K562 (cell line): ENCODE measurements at regions not wholly inside any gene's neighbourhood (a gene's known extent, or its start where the extent isn't known, plus 50 kb on each side); places are given as distances from the start of the nearest gene placed in this dataset.

Experiments
- ATAC-seq: fragments of 200-7000 bp; cut with Tn5 transposase; 3 replicates; pipeline ENCODE4 v1.9.1; 2020; ENCODE audit warnings: moderate library complexity
- BruUV-seq: library from RNA; stranded (reverse); fragments of 400-500 nt; replicated peaks from 2 replicates; lab custom pipeline; 2021; lab: Mats Ljungman, UMichigan
- CTCF ChIA-PET: fragments of 300-600 bp; formaldehyde crosslinking; extraction: SDS; loops from one replicate; lab custom pipeline; 2021; ENCODE audit warnings: low intra/inter-chr PET ratio; lab: Yijun Ruan, JAX
- POLR2A ChIA-PET: fragments of 300-600, 350-650 bp; sonication (Branson Sonifier 250); formaldehyde crosslinking; extraction: SDS; loops from one replicate; lab custom pipeline; 2021; ENCODE audit warnings: antibody characterized with exemption, inconsistent platforms; lab: Yijun Ruan, JAX
- DNase-seq, 4 experiments: peaks; one replicate each; pipeline versions ENCODE4 v3.0.0 to v3.0.0-alpha.2; 2011 to 2018; ENCODE audit warnings: low spot score in 3 of 4, mixed read lengths in 3 of 4; ENCODE audit errors: extremely low read depth in 1 of 4
- FAIRE-seq: peaks from 2 replicates; lab custom pipeline; 2011; peaks lifted over from hg19 to GRCh38; lab: Jason Lieb, UNC
- H2AFZ ChIP-seq: 2 replicates; pipeline ENCODE4 v1.6.0; 2011; ENCODE audit warnings: low read depth, low read length, control low read depth, inconsistent platforms
- H3K27ac ChIP-seq: fragments of 200-600 bp; 3 replicates; pipeline ENCODE4 v1.8.0; 2011; ENCODE audit warnings: low read depth, mild to moderate bottlenecking, control low read depth, inconsistent platforms, low read length, moderate library complexity, mixed read lengths; ENCODE audit errors: extremely low read depth
- H3K27me3 ChIP-seq, 2 experiments: fragments of 300-600 bp in 1 of 2; 2 replicates in 1 of 2; 3 replicates in 1 of 2; pipeline versions ENCODE4 v1.6.0 to v1.8.0; 2011; ENCODE audit warnings: inconsistent platforms in 2 of 2, low read length in 2 of 2, mild to moderate bottlenecking in 1 of 2, mixed read lengths in 1 of 2, moderate library complexity in 1 of 2; ENCODE audit not compliant: control insufficient read depth in 2 of 2, insufficient read depth in 2 of 2
- H3K36me3 ChIP-seq: fragments of 300-600 bp; 3 replicates; pipeline ENCODE4 v1.8.0; 2011; ENCODE audit warnings: mild to moderate bottlenecking, low read length, inconsistent platforms; ENCODE audit not compliant: control insufficient read depth, insufficient read depth
- H3K4me1 ChIP-seq, 2 experiments: fragments of 200-600 bp in 1 of 2; replicated peaks in 1 of 2; 2 replicates in 1 of 2; 3 replicates in 1 of 2; pipeline versions ENCODE4 v1.5.1 to v1.8.0; 2011; ENCODE audit warnings: inconsistent platforms in 2 of 2, low read length in 2 of 2, mild to moderate bottlenecking in 1 of 2, mixed read lengths in 1 of 2, moderate library complexity in 1 of 2; ENCODE audit not compliant: control insufficient read depth in 2 of 2, insufficient read depth in 2 of 2
- H3K4me2 ChIP-seq: 2 replicates; pipeline ENCODE4 v1.6.1; 2011; ENCODE audit warnings: low read length, control low read depth, inconsistent platforms, mixed read lengths; ENCODE audit not compliant: insufficient read depth
- H3K4me3 ChIP-seq: fragments of 200-600 bp; sonication (generic), shearing (Covaris generic); 2 replicates; pipeline ENCODE4 v1.5.1; 2016; ENCODE audit warnings: control low read depth, inconsistent platforms
- H3K79me2 ChIP-seq: fragments of 200-600 bp; 3 replicates; pipeline ENCODE4 v1.8.0; 2011; ENCODE audit warnings: low read length, inconsistent platforms; ENCODE audit not compliant: control insufficient read depth, insufficient read depth
- H3K9ac ChIP-seq, 2 experiments: 2 replicates each; pipeline versions ENCODE4 v1.6.0 to v1.6.1; 2011; ENCODE audit warnings: low read depth in 2 of 2, low read length in 2 of 2, control low read depth in 1 of 2, inconsistent platforms in 1 of 2, mild to moderate bottlenecking in 1 of 2, mixed read lengths in 1 of 2; ENCODE audit not compliant: insufficient read depth in 1 of 2
- H3K9me1 ChIP-seq: one replicate; pipeline ENCODE4 v1.6.0; 2011; ENCODE audit warnings: inconsistent platforms, mild to moderate bottlenecking, low read length, moderate library complexity; ENCODE audit not compliant: control insufficient read depth, insufficient read depth
- H3K9me3 ChIP-seq: replicated peaks from 2 replicates; pipeline ENCODE4 v1.5.1; 2011; ENCODE audit warnings: low read depth, low read length, inconsistent platforms; ENCODE audit not compliant: control insufficient read depth, insufficient read depth
- H4K20me1 ChIP-seq: replicated peaks from 2 replicates; pipeline ENCODE4 v1.6.1; 2011; ENCODE audit warnings: low read length, inconsistent platforms, mixed read lengths; ENCODE audit not compliant: control insufficient read depth, insufficient read depth
- AFF1 ChIP-seq, 2 experiments: fragments of 450-650 bp; IDR thresholded peaks; 2 replicates each; pipeline ENCODE4 v1.6.1; 2018; ENCODE audit warnings: mild to moderate bottlenecking in 2 of 2, low read depth in 1 of 2; ENCODE audit not compliant: partially characterized antibody in 2 of 2
- MGA ChIP-seq: fragments of 450-650 bp; IDR thresholded peaks from 2 replicates; pipeline ENCODE4 v1.6.1; 2016; ENCODE audit warnings: mild to moderate bottlenecking, moderate library complexity
- MTA2 ChIP-seq: fragments of 450-650 bp; IDR thresholded peaks from 2 replicates; pipeline ENCODE4 v1.6.1; 2016; ENCODE audit warnings: low read depth
- NFXL1 ChIP-seq: fragments of 450-650 bp; formaldehyde crosslinking; IDR thresholded peaks from 2 replicates; pipeline ENCODE4 v1.4.0; 2021; ENCODE audit warnings: mild to moderate bottlenecking
- POLR3G ChIP-seq: IDR thresholded peaks from 2 replicates; pipeline ENCODE4 v1.6.1; 2011; ENCODE audit not compliant: insufficient read length, insufficient replicate concordance; ENCODE audit errors: extremely low read depth
- WGBS: fragments of 100-300 bp; shearing (Covaris generic); methylation state at CpG from one replicate; pipeline ENCODE4 v1.1.6; 2016; ENCODE audit warnings: low coverage, mixed read lengths; ENCODE audit not compliant: insufficient coverage; ENCODE audit errors: missing lambda C conversion rate; 5-methylcytosine and 5-hydroxymethylcytosine counted together
- in situ Hi-C: fragments of 300-500 bp; cut with MboI; formaldehyde crosslinking; loops from 4 replicates; pipeline ENCODE4 v1.15.0; 2018; ENCODE audit warnings: inconsistent platforms, mixed read lengths
- intact Hi-C: fragments of 100-400 bp; cut with micrococcal nuclease; formaldehyde crosslinking; loops from 2 replicates; pipeline ENCODE4 v1.14.2; 2022

- no peak overlapping the region for H3K4me2 ChIP-seq
- in situ Hi-C loops = no loop called here
- H3K9me3 ChIP-seq = no peaks in the 10 kb centered on the region
- no peak overlapping the region for H2AFZ ChIP-seq
- H3K9me1 ChIP-seq = no peaks in the 10 kb centered on the region
- ATAC-seq = no peak
- intact Hi-C loops = no loop called here
- no peak overlapping the region for H3K9ac ChIP-seq
- WGBS = 0% methylated on average over 3 of the region's 3 CpGs
- CTCF ChIA-PET = no interaction called here
- POLR2A ChIA-PET = interaction anchor here (1.1 kb wide), 1 partner anchor 12 kb away, joined by 3 read pairs; no protein-coding TSS in a partner anchor
- no TSS peak for BruUV-seq
- no peaks in the 10 kb centered on the region for H3K27me3 ChIP-seq
- DNase-seq = no peak
- H3K36me3 ChIP-seq = no peaks in the 10 kb centered on the region
- no peaks in the 10 kb centered on the region for H3K79me2 ChIP-seq
- H3K4me3 ChIP-seq = no peak overlapping the region
- no peak overlapping the region for H3K27ac ChIP-seq
- H4K20me1 ChIP-seq = no peaks in the 10 kb centered on the region
- H3K4me1 ChIP-seq = no peaks in the 10 kb centered on the region
- FAIRE-seq = no peak
- TF ChIP-seq MTA2 (no peak), AFF1 (IDR thresholded peaks at IDR 0.05; ENCODE audit: low read depth in 1 of 2, partially characterized antibody in 2 of 2) (no peak), NFXL1 (no peak), POLR3G (no peak), MGA (no peak)
These were observed 295.5 kb upstream of the CLINT1 start for GRCh38 chr5:158154226-158155005.
